GM18909 (cell line): ENCODE measurements at regions not wholly inside any gene's neighbourhood (a gene's known extent, or its start where the extent isn't known, plus 50 kb on each side); places are given as distances from the start of the nearest gene placed in this dataset.

Experiments
- ATAC-seq: cut with Tn5 transposase; IDR thresholded peaks from one replicate; pipeline ENCODE4 v1.9.1; 2021; ENCODE audit warnings: mild to moderate bottlenecking; ENCODE audit not compliant: unreplicated experiment, poor library complexity

GRCh38 chr9:99724640-99725039 is 97.0 kb upstream of the NR4A3 start:
- ATAC-seq: no peak

- ATAC-seq: no peak
Observed at GRCh38 chr9:99725852-99726251, 95.8 kb upstream of the NR4A3 start.

GRCh38 chr9:99726758-99727157 is 94.9 kb upstream of the NR4A3 start:
- no peak for ATAC-seq

DNA sequence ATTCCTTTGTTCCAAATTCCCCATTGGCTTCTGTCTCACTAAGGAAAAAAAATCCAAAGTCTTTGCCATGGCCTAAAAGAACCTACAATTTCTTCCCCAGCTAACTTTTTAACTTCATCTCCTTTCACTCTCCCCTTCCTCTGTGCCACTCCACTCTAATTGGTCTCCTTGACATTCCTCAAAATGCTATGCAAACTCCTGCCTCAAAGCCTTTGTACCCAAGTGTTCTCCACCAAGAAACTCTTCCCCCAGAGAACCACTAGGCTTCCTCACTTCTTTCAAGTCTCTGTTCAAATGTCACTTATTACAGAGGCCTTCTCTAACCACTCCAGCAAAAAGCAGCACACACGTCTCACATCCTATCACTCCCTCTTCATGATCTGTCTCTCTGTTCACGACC is 91.6 kb upstream of the NR4A3 start:
- ATAC-seq: no peak

DNA sequence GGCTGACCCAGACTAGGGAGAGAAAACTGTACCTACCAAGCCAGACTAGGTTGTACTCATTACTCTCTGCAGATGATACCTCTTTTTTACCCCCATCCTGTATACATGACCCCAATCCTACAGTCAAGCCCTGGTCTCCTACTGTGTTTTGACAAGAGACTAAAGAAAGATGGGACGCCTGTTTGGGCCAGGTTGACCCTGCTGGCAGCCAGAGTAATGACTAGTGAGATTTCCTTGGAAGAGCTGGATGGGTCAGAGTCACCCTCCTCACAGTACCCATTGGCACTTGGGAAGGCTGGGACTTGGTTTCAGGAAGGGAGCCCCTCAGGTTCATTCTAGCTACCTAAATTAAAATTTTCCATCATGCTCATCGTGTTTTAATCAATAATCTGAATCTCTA is 89.7 kb upstream of the NR4A3 start:
- ATAC-seq: no peak

DNA sequence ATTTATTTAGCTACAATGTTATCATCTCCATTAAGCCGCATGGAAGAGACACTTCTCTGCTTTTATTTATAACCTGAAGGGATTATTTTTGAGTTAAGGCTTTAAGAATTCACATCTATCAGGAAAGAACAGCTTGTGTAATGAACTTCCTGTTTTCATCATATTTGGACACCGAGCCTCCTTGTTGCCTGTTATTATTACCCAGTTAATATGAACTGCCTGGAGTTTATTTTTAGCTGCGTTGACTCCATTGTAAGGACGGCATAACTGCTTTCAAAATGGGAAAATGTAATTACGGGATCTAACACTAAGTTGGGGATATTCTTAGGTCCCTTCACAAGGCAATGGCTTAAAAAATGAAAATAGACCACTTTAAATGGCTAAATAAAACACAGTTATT is 89.0 kb upstream of the NR4A3 start:
- no peak for ATAC-seq

GRCh38 chr9:99735041-99735440 is 86.6 kb upstream of the NR4A3 start:
- ATAC-seq: no peak

DNA sequence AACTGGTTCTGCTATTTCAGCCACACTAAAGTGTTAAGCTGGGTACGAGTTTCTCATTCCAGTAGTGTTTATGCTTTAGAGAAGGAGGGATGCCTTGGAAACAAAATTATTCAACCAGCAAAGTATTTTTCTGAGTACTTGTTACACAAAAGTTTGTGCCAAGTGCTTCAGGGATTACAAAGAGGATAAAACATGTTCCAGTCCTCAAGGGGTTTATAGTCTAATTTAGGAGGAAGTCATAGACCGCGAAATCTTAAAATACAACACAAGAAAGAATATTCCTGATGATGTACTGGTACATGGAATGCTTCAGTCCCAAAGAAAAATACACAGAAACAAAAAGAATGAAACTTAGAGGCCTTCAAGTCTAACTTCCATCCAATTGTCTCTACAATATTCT is 85.4 kb upstream of the NR4A3 start:
- ATAC-seq: no peak

DNA sequence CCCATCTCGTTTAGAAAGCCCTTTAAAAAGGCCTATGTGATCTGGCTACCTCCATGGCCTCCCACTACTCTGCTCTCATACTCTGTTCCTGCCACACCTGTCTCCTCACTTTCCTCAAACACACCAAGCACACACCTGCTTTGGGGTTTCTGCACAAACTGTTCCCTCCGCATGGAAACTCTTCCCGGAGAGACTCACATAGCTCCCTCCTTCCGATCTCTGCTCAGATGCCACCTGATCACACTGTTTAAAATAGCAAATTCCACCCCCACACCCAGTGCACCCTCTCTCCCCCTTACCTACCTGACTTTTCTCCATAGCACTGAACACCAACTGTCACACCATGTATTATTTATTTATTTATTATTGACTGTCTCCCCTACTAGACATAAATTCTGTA is 84.0 kb upstream of the NR4A3 start:
- ATAC-seq: no peak

- ATAC-seq: no peak
Observed at GRCh38 chr9:99743006-99743405, 78.7 kb upstream of the NR4A3 start.

- no peak for ATAC-seq
Observed at GRCh38 chr9:99743455-99743854, 78.2 kb upstream of the NR4A3 start.

DNA sequence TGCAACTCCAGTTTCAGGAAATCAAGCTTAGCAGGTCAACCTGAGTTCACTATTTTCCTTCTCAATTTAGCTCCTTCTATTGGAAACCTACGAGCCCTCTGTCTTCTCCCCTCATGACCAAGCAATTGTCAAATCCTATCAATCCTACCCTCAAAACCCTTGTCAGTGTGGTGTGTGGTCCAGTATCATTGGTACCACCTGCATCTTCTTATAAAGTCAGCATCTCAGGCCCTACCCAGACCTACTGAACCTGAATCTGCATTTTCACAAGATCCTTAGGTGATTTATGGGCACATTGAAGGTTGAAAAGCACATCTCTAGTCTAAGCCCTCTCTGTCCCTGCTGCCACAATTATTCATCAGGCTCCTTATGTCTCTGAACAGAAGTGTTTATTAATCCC is 77.6 kb upstream of the NR4A3 start:
- no peak for ATAC-seq

GRCh38 chr9:99745085-99745484 is 76.6 kb upstream of the NR4A3 start:
- no peak for ATAC-seq

- no peak for ATAC-seq
Observed at GRCh38 chr9:99746406-99746805, 75.3 kb upstream of the NR4A3 start.

DNA sequence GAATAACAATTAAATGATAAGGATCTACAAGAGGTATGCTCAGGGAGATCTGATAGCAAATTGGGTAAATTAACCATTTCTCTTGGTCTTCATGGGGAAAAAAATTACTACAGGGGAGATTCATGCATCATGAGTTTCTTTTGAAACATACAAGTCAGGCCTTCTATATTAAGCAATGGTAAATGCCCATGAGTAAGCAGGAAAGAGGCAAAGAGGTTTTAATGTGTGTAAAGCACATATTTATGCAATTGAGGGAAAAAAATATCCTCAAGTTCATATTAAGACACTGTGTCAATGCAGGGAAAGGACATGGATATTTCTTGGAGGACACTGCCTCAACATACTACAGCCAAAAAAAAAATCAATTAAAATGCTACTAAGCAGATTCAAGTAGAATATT is 73.4 kb upstream of the NR4A3 start:
- ATAC-seq: no peak

GRCh38 chr9:99748676-99749075 is 73.0 kb upstream of the NR4A3 start:
- no peak for ATAC-seq

- no peak for ATAC-seq
Observed at GRCh38 chr9:99749641-99750040, 72.0 kb upstream of the NR4A3 start.

GRCh38 chr9:99750526-99750925 is 71.2 kb upstream of the NR4A3 start:
- ATAC-seq: no peak

DNA sequence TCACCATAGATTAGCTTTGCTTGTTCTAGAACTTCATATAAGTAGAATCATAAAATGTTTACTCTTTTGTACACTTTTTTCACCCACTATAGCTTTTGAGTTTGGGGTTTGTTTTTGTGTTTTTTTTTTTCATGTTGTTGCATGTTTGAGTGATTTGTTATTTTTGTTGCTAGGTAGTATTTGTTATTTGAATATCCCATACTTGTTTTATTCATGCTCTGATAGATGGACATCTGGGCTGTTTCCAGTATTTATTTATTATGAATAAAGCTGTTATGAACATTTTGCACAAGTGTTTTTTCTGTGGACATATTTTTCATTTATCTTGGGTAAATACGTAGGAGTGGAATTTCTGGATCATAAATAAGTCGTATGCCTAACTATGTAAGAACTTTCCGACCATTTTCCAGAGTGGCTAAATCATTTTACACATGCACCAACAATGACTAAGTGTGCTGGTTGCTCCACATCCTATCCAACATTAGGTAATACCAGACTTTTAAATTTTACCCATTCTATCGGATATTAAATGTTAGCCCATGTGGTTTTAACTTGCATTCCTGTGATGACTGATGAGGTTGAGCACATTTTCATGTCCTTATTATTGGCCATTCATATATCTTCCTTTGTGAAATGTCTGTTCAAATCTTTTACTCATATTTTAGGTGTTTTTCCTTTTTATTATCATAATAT is 69.1 kb upstream of the NR4A3 start:
- no peak for ATAC-seq

DNA sequence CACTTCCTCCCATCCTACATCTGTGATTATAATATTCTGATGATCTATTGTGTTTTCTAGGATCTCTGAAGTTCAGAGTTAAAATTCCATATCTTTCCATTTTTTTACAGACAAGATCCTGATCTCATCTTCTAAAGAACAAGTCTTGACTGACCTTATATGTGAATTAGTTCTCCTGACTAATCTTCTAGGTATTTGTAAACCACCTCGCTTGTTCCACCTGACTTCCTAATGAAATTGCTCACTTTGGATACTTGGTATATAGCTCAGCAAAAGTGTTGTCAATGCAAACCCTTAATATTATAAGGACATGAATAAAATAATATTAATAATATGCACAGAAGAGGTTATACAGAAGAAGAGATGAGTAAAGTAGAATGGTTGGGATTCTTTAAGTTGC is 68.2 kb upstream of the NR4A3 start:
- ATAC-seq: no peak

DNA sequence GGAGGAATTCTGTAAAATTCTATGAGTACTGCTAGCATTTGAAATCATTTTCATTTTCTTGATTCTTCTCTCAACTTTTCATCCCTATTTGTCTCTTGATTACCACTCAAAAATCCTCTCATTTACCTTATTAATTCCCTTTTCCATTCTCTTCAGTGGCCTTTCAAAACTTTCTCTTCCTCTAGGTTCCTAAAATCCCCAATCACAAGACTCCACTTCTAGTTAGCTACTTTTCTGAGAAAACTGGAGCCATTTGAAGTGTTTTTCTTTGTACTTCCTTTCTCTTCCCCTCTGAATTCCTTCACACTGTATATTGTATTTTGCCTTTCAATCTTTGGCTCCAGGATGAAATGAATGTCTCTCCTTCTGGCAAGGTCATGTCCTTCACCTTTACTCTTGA is 61.3 kb upstream of the NR4A3 start:
- ATAC-seq: no peak

DNA sequence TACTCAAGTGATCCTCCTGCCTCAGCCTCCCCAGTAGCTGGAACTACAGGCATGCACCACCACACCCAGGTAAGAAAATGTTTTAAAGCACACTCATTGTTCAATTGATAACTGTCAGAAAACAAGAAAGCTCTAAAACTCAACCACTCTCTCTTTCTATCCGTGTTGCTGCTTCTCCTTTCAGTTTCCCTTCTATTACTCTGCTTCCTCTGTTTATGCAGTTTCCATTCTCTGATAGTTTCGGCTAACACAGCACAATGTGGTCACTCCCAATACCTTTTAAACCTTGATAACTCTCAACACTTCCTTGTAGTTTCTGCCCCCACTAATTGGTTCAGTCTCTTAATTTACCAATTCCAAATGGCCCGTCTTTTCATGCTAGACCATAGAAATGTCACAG is 59.2 kb upstream of the NR4A3 start:
- ATAC-seq: peak; percentile 99
